ENCODE measurements at regions not wholly inside any gene's neighbourhood (a gene's known extent, or its start where the extent isn't known, plus 50 kb on each side); places are given as distances from the start of the nearest gene placed in this dataset.

GRCh38 chr2:15041429-15041837 is 408.9 kb downstream of the LRATD1 start:
- H3K27ac ChIP-seq, result no peak overlapping the region
- no peak for DNase-seq (ENCODE audit: low spot score)
- POLR2A ChIA-PET (ENCODE audit: low non-redundant PET), result no interaction called here
- CTCF ChIA-PET, result no interaction called here
- no peak for TF ChIP-seq CTCF (conservative IDR thresholded peaks at IDR 0.05; ENCODE audit: low read depth)

- ChIA-PET POLR2A (ENCODE audit: low non-redundant PET) (no interaction called here), CTCF (no interaction called here)
- no peak overlapping the region for H3K27ac ChIP-seq
- no peak for TF ChIP-seq CTCF (conservative IDR thresholded peaks at IDR 0.05; ENCODE audit: low read depth)
- no peak for DNase-seq (ENCODE audit: low spot score)
Measured at GRCh38 chr2:15042801-15043217, 410.3 kb downstream of the LRATD1 start.

- no peak for DNase-seq (ENCODE audit: low spot score)
- CTCF ChIA-PET, result no interaction called here
- H3K27ac ChIP-seq, result no peak overlapping the region
- POLR2A ChIA-PET (ENCODE audit: low non-redundant PET), result no interaction called here
- TF ChIP-seq CTCF (conservative IDR thresholded peaks at IDR 0.05; ENCODE audit: low read depth), result no peak
Measured at GRCh38 chr2:15043336-15044058, 411.0 kb downstream of the LRATD1 start.

GRCh38 chr2:15045054-15045453 is 412.5 kb downstream of the LRATD1 start:
- ChIA-PET CTCF (interaction anchor here (1.3 kb wide), 1 partner anchor 9 kb away, joined by 5 read pairs; no protein-coding TSS in a partner anchor), POLR2A (ENCODE audit: low non-redundant PET) (no interaction called here)
- no peak for DNase-seq (ENCODE audit: low spot score)
- H3K27ac ChIP-seq, result no peak overlapping the region
- TF ChIP-seq CTCF (conservative IDR thresholded peaks at IDR 0.05; ENCODE audit: low read depth), result no peak

GRCh38 chr2:15047184-15047583 is 414.7 kb downstream of the LRATD1 start:
- CTCF ChIA-PET, result no interaction called here
- POLR2A ChIA-PET (ENCODE audit: low non-redundant PET), result no interaction called here
- no peak for DNase-seq (ENCODE audit: low spot score)
- TF ChIP-seq CTCF (conservative IDR thresholded peaks at IDR 0.05; ENCODE audit: low read depth), result no peak
- H3K27ac ChIP-seq, result no peak overlapping the region

GRCh38 chr2:15048000-15048399 is 415.5 kb downstream of the LRATD1 start:
- CTCF ChIA-PET, result no interaction called here
- POLR2A ChIA-PET (ENCODE audit: low non-redundant PET), result no interaction called here
- no peak overlapping the region for H3K27ac ChIP-seq
- DNase-seq (ENCODE audit: low spot score), result no peak
- no peak for TF ChIP-seq CTCF (conservative IDR thresholded peaks at IDR 0.05; ENCODE audit: low read depth)
